Osteocyte (in vitro differentiated cells): ENCODE measurements at regions not wholly inside any gene's neighbourhood (a gene's known extent, or its start where the extent isn't known, plus 50 kb on each side); places are given as distances from the start of the nearest gene placed in this dataset.
"Not testable (repeated sequence)": the region's sequence is repeated elsewhere in the genome, so short reads cannot be mapped to it uniquely, and the experiment has no call there.

Experiments used
- DNase-seq: peaks from one replicate; pipeline ENCODE4 v3.0.0; 2021; ENCODE audit warnings: mixed read lengths; ENCODE audit not compliant: unreplicated experiment; ENCODE audit errors: extremely low spot score
- H3K27ac Mint-ChIP-seq: one replicate; pipeline ENCODE4 v1.8.0; 2021; ENCODE audit warnings: mild to moderate bottlenecking, mixed read lengths; ENCODE audit not compliant: unreplicated experiment
- H3K27me3 Mint-ChIP-seq: one replicate; pipeline ENCODE4 v1.8.0; 2021; ENCODE audit warnings: mixed read lengths; ENCODE audit not compliant: unreplicated experiment
- H3K36me3 Mint-ChIP-seq: one replicate; pipeline ENCODE4 v1.8.0; 2021; ENCODE audit warnings: mixed read lengths; ENCODE audit not compliant: unreplicated experiment
- H3K4me1 Mint-ChIP-seq: one replicate; pipeline ENCODE4 v1.8.0; 2021; ENCODE audit warnings: mixed read lengths; ENCODE audit not compliant: unreplicated experiment
- H3K4me3 Mint-ChIP-seq: one replicate; pipeline ENCODE4 v1.8.0; 2021; ENCODE audit warnings: mild to moderate bottlenecking, moderate library complexity, mixed read lengths; ENCODE audit not compliant: unreplicated experiment
- H3K9me3 Mint-ChIP-seq: one replicate; pipeline ENCODE4 v1.8.0; 2021; ENCODE audit warnings: mixed read lengths; ENCODE audit not compliant: unreplicated experiment
- CTCF ChIP-seq: fragments of 200-600 bp; sonication (generic); IDR thresholded peaks from 2 replicates; pipeline ENCODE4 v1.5.0; 2021; ENCODE audit warnings: antibody characterized with exemption, mild to moderate bottlenecking, moderate library complexity

- Mint-ChIP-seq H3K27me3 (no peaks in the 10 kb centered on the region), H3K9me3 (peaks cover 44% of the 10 kb centered on the region), H3K4me1 (no peaks in the 10 kb centered on the region), H3K36me3 (no peaks in the 10 kb centered on the region), H3K27ac (no peak overlapping the region), H3K4me3 (no peak overlapping the region)
- TF ChIP-seq CTCF = no peak
- no peak for DNase-seq
Measured at GRCh38 chrX:65331371-65331770, 203.2 kb downstream of the LAS1L start.

- no peak overlapping the region for H3K27ac Mint-ChIP-seq
- no peaks in the 10 kb centered on the region for H3K4me1 Mint-ChIP-seq
- no peak for DNase-seq
- no peaks in the 10 kb centered on the region for H3K36me3 Mint-ChIP-seq
- H3K4me3 Mint-ChIP-seq = no peak overlapping the region
- H3K9me3 Mint-ChIP-seq = peaks cover 69% of the 10 kb centered on the region
- TF ChIP-seq CTCF = no peak
- no peaks in the 10 kb centered on the region for H3K27me3 Mint-ChIP-seq
Measured at GRCh38 chrX:65300104-65300809, 234.3 kb downstream of the LAS1L start.

GRCh38 chrX:65282905-65283304 lies 251.7 kb downstream of the LAS1L start:
- H3K4me3 Mint-ChIP-seq, DNase-seq, H3K4me1 Mint-ChIP-seq, H3K27ac Mint-ChIP-seq, H3K27me3 Mint-ChIP-seq, H3K36me3 Mint-ChIP-seq: not testable (repeated sequence)
- peaks cover 59% of the 10 kb centered on the region for H3K9me3 Mint-ChIP-seq

- H3K9me3 Mint-ChIP-seq = peaks cover 60% of the 10 kb centered on the region
- H3K4me1 Mint-ChIP-seq = no peaks in the 10 kb centered on the region
- DNase-seq = no peak
- no peak for TF ChIP-seq CTCF
- no peak overlapping the region for H3K27ac Mint-ChIP-seq
- no peak overlapping the region for H3K4me3 Mint-ChIP-seq
- H3K27me3 Mint-ChIP-seq = no peaks in the 10 kb centered on the region
- peaks cover 3% of the 10 kb centered on the region for H3K36me3 Mint-ChIP-seq
Measured at GRCh38 chrX:65273152-65273551, 261.4 kb downstream of the LAS1L start.

- H3K4me1 Mint-ChIP-seq = no peaks in the 10 kb centered on the region
Measured at GRCh38 chrX:65266482-65266881, 268.1 kb downstream of the LAS1L start.

More at GRCh38 chrX:65266482-65266881, 268.1 kb downstream of the LAS1L start:
- no peaks in the 10 kb centered on the region for H3K27me3 Mint-ChIP-seq
- H3K27ac Mint-ChIP-seq = no peak overlapping the region
- no peak for DNase-seq
- TF ChIP-seq CTCF = no peak
- no peak overlapping the region for H3K4me3 Mint-ChIP-seq
- peaks cover 53% of the 10 kb centered on the region for H3K9me3 Mint-ChIP-seq
- no peaks in the 10 kb centered on the region for H3K36me3 Mint-ChIP-seq
